Natural killer cell treated with Interleukin-12 subunit alpha and Interleukin-12 subunit beta and Interleukin-15 and Interleukin-18, amount 100 ng/mL, for 72 hours (primary cell): ENCODE measurements at regions not wholly inside any gene's neighbourhood (a gene's known extent, or its start where the extent isn't known, plus 50 kb on each side); places are given as distances from the start of the nearest gene placed in this dataset.

Experiments
- ATAC-seq, 2 donors: fragments of 150-1000 bp; cut with Tn5 transposase in 1 of 2; sonication (Bioruptor Pico), chemical (Tn5 transposase) in 1 of 2; 2 replicates each; pipeline ENCODE4 v1.10.0; 2021
- DNase-seq: peaks from one replicate; pipeline ENCODE4 v3.0.0; 2022; ENCODE audit warnings: low spot score
- H3K27ac Mint-ChIP-seq, 2 donors: 1 replicate in 1 of 2; 2 replicates in 1 of 2; pipeline ENCODE4 v1.8.0; 2022; ENCODE audit warnings: mixed read lengths in 2 of 2, mild to moderate bottlenecking in 1 of 2, moderate library complexity in 1 of 2
- H3K27me3 Mint-ChIP-seq, 2 donors: 1 replicate in 1 of 2; 2 replicates in 1 of 2; pipeline ENCODE4 v1.8.0; 2022; ENCODE audit warnings: mixed read lengths in 2 of 2
- H3K36me3 Mint-ChIP-seq: one replicate; pipeline ENCODE4 v1.8.0; 2022; ENCODE audit warnings: mixed read lengths
- H3K4me1 Mint-ChIP-seq, 2 donors: 1 replicate in 1 of 2; 2 replicates in 1 of 2; pipeline ENCODE4 v1.8.0; 2022; ENCODE audit warnings: low read depth in 2 of 2, mixed read lengths in 2 of 2, mild to moderate bottlenecking in 1 of 2
- H3K4me3 Mint-ChIP-seq: one replicate; pipeline ENCODE4 v1.8.0; 2022; ENCODE audit warnings: mixed read lengths
- H3K9me3 Mint-ChIP-seq: 2 replicates; pipeline ENCODE4 v1.8.0; 2022; ENCODE audit warnings: mixed read lengths

DNA sequence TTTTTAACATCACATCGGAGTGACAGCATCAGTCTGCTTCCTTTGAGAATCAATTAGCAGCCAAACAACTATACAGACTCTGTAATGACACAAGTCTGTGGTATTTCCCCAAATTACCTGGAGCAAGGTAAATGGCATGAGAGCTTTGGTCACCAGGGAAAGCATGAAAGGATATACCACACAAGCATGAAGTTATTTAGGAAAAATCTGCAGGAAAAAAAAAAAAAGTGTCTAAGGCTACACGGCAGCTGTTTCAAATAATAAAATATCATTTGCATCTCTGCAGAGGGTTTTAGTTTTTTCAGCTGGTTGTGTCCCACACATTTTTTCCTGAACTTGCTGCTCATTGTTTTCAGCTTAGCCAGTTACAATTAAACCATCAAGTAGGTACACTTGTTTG, 234.7 kb downstream of the TTLL7 start:
- Mint-ChIP-seq H3K4me1 (no peaks in the 10 kb centered on the region), H3K4me3 (no peak overlapping the region), H3K27ac (no peak overlapping the region), H3K36me3 (no peaks in the 10 kb centered on the region), H3K27me3 (peaks cover 0 to 4% of the 10 kb centered on the region in 2 donors), H3K9me3 (no peaks in the 10 kb centered on the region)
- DNase-seq (no peak), ATAC-seq (no peak)

DNA sequence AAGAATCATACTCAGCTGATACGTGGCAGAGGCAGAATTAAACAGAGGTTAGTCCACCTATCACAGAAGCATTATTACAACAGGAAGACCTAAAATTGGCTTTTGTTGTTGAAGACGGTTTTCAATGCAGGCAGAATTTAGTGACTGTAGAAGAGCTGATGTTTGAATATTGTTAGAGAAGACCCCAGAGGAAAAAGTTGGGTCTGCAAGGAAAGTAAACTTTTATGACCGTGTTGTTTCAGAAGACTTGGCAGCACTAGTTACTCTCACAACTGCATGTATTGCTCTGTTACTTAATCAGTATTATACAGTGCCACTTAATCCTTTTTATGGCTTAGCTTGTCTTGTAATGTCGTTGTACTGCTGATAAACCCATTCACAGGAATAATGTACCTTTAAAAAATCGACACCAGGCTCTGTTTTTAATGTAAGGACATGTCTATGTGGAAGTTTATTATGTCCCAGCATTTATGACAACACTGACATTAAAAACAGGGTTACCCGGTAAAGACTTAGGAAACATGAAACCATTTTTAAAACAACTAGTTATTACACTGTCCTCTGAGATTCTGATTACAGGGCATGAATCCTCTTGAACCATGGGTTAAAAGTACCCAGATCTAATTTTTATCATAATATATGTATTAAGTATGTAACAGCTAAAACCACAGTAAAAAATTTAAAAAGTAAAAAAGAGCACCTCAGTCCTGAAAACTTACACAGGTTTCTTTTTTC, 235.4 kb downstream of the TTLL7 start:
- Mint-ChIP-seq H3K27me3 (peaks cover 0 to 4% of the 10 kb centered on the region in 2 donors), H3K4me1 (no peaks in the 10 kb centered on the region), H3K36me3 (no peaks in the 10 kb centered on the region), H3K9me3 (no peaks in the 10 kb centered on the region), H3K27ac (no peak overlapping the region), H3K4me3 (no peak overlapping the region)
- ATAC-seq (no peak), DNase-seq (no peak)

DNA sequence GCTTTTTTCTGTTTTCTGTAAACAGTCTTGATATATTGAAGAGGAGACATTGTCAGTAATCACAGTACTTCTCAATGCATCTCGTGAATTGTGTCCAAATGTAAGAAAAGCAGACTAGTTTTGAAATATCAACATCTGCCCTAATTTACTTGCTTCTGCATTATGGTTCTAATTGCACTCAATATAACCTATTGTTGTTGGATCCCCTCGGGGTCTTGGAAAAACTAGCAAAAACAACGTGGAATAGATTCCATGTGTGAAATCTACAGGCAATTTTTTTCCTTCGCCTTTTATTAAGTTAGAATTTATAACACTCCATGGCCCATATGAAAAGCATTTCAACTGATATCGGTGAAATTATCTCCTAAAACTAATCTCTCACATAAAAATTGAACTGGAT, 236.5 kb downstream of the TTLL7 start:
- H3K4me1 Mint-ChIP-seq: no peaks in the 10 kb centered on the region
- DNase-seq (no peak), ATAC-seq (no peak)
- no peak overlapping the region for H3K27ac Mint-ChIP-seq
- H3K36me3 Mint-ChIP-seq: no peaks in the 10 kb centered on the region
- peaks cover 0 to 4% of the 10 kb centered on the region in 2 donors for H3K27me3 Mint-ChIP-seq
- no peak overlapping the region for H3K4me3 Mint-ChIP-seq
- no peaks in the 10 kb centered on the region for H3K9me3 Mint-ChIP-seq

GRCh38 chr1:83762039-83762365, 236.9 kb downstream of the TTLL7 start:
- Mint-ChIP-seq H3K36me3 (no peaks in the 10 kb centered on the region), H3K27me3 (peaks cover 0 to 4% of the 10 kb centered on the region in 2 donors), H3K4me1 (no peaks in the 10 kb centered on the region), H3K4me3 (no peak overlapping the region), H3K9me3 (no peaks in the 10 kb centered on the region), H3K27ac (no peak overlapping the region)
- no peak for DNase-seq
- no peak for ATAC-seq

DNA sequence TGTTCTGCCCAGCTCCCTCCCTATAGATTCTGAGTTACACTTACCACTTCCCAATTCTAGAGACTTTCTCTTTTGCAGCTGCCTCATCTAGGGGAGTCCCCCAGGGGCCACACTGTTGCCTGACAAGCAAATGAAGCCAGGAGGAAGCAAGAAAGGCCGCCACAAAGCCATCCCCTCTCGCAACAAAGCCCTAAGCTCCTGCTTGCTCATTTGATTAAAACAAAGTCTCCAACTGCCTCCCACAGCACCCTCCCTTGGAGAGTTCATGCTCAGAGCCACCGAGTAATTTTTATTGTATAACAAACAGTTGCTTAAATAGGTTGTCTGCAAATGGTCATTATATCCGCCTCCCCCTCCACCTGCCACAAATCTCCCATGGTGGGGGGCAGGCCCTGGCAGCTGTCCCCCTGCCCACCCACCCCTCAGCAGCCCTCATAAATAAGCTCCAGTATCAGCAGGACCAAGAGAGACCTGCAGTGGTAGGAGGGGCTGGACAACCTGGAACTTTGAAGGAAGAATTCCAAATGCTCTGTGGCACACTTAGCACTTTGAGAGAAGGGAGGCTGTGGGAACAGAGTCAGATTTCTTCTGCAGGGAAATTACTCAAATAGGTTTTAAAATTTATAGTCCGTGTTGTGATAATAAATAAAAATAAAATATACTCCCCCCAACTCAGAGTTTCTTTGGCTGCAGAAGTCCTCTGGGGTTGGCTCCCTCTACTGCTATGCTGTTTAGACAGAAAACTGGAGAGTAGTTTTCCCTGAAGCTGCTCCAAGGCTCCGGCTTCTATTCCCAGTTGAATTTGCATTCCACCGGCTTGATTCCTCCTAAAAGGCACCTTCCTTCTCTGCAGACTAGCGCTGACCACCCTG, 237.5 kb downstream of the TTLL7 start:
- no peak for DNase-seq
- Mint-ChIP-seq H3K4me1 (no peaks in the 10 kb centered on the region), H3K27ac (no peak overlapping the region), H3K36me3 (no peaks in the 10 kb centered on the region), H3K4me3 (no peak overlapping the region), H3K27me3 (peaks cover 0 to 4% of the 10 kb centered on the region in 2 donors), H3K9me3 (no peaks in the 10 kb centered on the region)
- no peak for ATAC-seq

DNA sequence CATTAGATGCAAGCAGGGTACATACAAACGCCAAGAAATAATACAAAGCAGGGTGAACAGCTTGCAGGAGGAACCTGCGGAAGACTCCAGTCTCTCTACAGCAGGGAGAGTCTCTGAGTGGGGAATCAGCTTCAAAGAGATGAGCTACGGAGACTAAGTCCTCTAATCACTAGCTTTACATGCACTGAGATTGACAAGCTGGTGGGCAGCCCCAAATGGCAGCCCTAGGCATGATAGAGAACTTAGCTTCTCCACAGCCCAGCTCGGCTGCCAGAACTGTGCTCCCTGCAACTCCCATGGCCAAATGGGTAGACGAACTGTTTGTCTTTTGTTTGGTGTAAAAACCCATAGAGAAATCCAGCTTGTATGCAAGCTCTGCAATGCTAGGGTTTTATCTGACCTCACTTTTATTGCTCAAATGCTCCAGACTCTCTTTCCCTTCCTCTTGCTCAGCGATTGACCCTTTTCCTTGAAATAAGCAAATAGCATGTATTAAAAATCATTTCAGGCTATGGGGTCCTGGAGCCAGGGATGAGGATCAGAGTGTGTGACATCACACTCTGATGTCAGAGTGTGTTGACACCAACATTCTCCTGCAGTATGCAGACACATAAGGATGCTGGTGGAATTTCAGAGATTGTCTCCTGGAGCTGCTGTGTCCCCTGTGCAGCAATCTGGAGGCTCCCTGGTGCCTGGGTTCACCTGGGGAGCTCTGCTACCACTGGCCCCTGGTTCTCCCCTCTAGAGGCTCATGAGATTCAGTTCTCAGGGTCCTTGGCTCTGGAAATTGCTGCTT, 238.5 kb downstream of the TTLL7 start:
- Mint-ChIP-seq H3K9me3 (no peaks in the 10 kb centered on the region), H3K27me3 (peaks cover 0 to 4% of the 10 kb centered on the region in 2 donors), H3K4me3 (no peak overlapping the region), H3K36me3 (no peaks in the 10 kb centered on the region), H3K4me1 (no peaks in the 10 kb centered on the region), H3K27ac (no peak overlapping the region)
- no peak for DNase-seq
- ATAC-seq: no peak

DNA sequence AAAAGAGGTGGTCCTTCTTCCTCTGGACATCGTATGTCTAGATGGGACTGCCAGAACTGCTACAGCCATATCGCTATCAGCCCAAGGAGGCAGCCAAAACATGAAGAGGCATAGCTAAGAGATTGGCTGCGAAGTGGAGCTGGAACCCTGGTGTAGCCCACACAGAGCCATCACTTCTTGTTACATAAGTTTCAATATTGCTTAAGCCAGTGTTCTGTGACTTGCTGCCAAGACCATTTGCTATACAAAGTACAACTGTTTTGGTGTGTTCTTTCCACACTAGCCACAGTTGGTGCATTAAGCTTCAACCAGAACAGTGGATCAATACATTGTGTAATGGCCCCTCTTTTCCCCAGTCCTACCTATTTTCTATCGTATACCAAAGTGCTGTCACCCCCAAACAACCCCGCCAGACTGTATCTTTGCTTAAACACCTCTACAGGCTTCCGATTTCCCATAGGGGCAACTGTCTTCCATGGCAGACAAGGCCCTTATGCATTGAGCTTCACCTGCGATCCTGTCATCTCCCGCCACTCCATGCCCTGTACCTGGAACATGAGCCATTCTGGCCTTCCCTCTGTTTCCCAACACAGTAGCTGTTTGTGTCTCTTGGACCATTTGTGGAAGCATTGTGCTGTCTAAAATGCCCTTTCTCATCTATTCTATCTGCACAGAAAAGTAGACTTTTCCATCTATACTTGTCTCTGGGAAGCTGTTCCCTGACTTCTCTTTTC, 241.8 kb downstream of the TTLL7 start:
- DNase-seq (no peak), ATAC-seq (no peak)
- no peak overlapping the region for H3K27ac Mint-ChIP-seq
- H3K4me3 Mint-ChIP-seq: no peak overlapping the region
- no peaks in the 10 kb centered on the region for H3K4me1 Mint-ChIP-seq
- peaks cover 0 to 4% of the 10 kb centered on the region in 2 donors for H3K27me3 Mint-ChIP-seq
- no peaks in the 10 kb centered on the region for H3K36me3 Mint-ChIP-seq
- peaks cover 5% of the 10 kb centered on the region for H3K9me3 Mint-ChIP-seq

- Mint-ChIP-seq H3K36me3 (no peaks in the 10 kb centered on the region), H3K4me1 (no peaks in the 10 kb centered on the region), H3K27me3 (no peaks in the 10 kb centered on the region), H3K4me3 (no peak overlapping the region), H3K27ac (no peak overlapping the region), H3K9me3 (peaks cover 7% of the 10 kb centered on the region)
- DNase-seq (no peak), ATAC-seq (no peak)
Observed at GRCh38 chr1:83751602-83752001, 247.3 kb downstream of the TTLL7 start.

DNA sequence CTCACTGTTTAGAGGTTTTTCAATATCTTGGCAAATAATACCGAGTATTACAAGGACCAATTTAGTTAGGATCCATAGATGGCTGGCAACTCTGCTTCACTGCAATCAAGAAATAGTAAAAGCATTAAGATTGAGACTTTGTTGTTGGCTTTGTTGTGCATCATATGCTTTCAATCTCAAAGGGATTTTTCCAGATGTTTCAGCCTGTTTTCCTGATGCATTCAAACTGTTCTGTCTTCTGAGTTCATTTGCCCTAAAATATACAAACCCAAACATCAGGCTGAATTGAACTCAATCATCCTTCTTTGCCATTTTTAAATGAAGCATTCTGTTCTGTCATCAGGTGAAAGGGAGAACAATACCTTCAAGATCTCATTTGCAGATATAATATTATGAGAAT, 248.7 kb downstream of the TTLL7 start:
- Mint-ChIP-seq H3K4me3 (no peak overlapping the region), H3K27me3 (no peaks in the 10 kb centered on the region), H3K36me3 (no peaks in the 10 kb centered on the region), H3K27ac (no peak overlapping the region), H3K4me1 (no peaks in the 10 kb centered on the region), H3K9me3 (peaks cover 8% of the 10 kb centered on the region)
- DNase-seq: no peak
- no peak for ATAC-seq

DNA sequence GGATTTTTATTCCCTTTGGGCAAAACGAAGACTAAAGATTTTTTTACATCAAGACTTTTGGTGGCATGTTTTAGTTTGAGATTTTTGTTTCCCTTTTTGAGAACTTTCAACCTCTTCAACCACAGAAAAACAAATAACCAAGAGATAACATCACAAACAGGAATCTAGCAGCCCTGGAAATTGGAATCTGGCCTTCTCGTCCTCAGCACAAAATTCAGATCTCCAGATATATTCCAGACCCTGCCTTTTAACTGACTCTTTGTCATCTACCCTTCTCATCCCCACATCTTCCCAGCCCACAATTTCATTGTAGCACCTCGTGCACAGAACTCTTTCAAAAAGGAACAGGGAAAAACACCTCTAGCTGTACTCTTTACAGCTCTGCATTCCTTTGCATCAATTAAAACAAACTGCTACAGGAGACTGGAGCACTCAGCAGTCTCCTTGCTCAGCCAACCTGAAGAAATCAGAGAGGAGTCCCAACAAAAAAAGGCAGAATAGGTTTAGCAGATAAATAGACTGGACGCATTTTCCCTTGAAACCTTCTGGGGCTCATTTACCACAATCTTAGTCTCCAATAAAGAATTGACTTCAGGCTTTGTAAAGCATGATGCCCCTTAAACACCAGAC, 251.0 kb downstream of the TTLL7 start:
- Mint-ChIP-seq H3K4me3 (no peak overlapping the region), H3K9me3 (peaks cover 3% of the 10 kb centered on the region), H3K4me1 (no peaks in the 10 kb centered on the region), H3K27me3 (no peaks in the 10 kb centered on the region), H3K36me3 (no peaks in the 10 kb centered on the region), H3K27ac (no peak overlapping the region)
- ATAC-seq (no peak), DNase-seq (no peak)

DNA sequence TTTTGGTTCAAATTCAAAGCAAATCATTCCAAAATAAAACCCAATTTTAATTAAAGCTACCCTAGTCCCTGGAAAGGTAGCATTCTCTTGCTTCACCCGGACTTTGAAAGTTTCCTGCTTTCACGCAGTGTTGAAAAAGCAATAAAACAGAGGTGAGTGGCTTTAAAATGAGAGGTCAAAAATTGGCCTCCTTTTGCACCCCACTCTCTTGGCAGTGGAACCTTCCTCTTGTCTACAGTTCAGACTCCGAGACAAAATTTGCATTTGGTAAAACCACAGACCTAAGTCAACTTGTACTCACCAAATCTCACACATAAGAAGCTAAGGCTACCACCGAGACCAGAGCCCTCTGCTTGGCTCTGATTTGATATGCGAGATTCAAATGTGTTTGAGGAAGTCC, 252.7 kb downstream of the TTLL7 start:
- DNase-seq: no peak
- H3K4me3 Mint-ChIP-seq: no peak overlapping the region
- no peak overlapping the region for H3K27ac Mint-ChIP-seq
- H3K27me3 Mint-ChIP-seq: no peaks in the 10 kb centered on the region
- H3K36me3 Mint-ChIP-seq: no peaks in the 10 kb centered on the region
- no peaks in the 10 kb centered on the region for H3K4me1 Mint-ChIP-seq
- no peak for ATAC-seq
- peaks cover 3% of the 10 kb centered on the region for H3K9me3 Mint-ChIP-seq

DNA sequence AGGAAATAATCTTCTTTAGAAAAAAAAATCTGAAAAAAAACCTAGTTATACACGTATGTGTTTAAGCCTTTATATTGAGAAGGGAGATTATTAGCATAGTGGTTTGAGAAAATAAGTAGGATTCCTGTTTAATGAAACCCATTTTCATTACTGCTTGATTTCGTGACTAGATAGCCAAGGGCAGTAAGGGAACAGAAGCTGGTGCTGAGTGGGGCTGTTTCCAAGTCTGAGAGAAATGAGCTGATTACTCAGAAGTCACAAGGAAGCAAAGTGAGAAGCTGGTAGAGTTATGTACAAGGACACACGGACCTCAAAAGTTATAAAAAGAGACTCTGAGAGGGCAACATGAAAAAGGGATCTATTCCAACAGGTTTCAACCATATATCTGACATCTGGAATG, 256.5 kb downstream of the TTLL7 start:
- peaks cover 14% of the 10 kb centered on the region for H3K9me3 Mint-ChIP-seq
- H3K27me3 Mint-ChIP-seq: no peaks in the 10 kb centered on the region
- H3K4me3 Mint-ChIP-seq: no peak overlapping the region
- H3K36me3 Mint-ChIP-seq: no peaks in the 10 kb centered on the region
- no peak for ATAC-seq
- no peaks in the 10 kb centered on the region for H3K4me1 Mint-ChIP-seq
- no peak for DNase-seq
- no peak overlapping the region for H3K27ac Mint-ChIP-seq

GRCh38 chr1:83741770-83742169, 257.2 kb downstream of the TTLL7 start:
- no peak overlapping the region for H3K27ac Mint-ChIP-seq
- H3K36me3 Mint-ChIP-seq: no peaks in the 10 kb centered on the region
- no peak for ATAC-seq
- peaks cover 13% of the 10 kb centered on the region for H3K9me3 Mint-ChIP-seq
- no peaks in the 10 kb centered on the region for H3K27me3 Mint-ChIP-seq
- H3K4me3 Mint-ChIP-seq: no peak overlapping the region
- no peaks in the 10 kb centered on the region for H3K4me1 Mint-ChIP-seq
- DNase-seq: no peak
